ENCODE measurements at regions not wholly inside any gene's neighbourhood (a gene's known extent, or its start where the extent isn't known, plus 50 kb on each side); places are given as distances from the start of the nearest gene placed in this dataset.
"Not testable (repeated sequence)": the region's sequence is repeated elsewhere in the genome, so short reads cannot be mapped to it uniquely, and the experiment has no call there.

DNA sequence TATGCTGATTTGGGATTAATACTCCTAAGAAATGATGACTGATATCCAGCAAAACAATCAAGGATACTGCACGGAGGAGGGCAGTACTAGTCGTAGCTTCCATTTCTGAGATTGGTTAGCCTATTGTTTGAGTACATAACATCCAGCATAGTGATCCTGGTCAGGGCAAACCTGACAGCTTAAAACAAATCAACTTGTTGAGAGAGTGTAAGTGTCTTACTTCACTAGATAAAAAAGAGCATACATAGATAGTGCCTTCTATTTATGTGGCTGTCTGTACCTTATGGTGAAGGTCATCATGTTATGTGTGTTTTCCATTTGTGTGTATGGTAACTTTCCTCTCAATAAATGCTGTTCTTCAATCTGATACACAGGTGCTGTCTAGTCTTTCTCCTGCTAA lies 228.4 kb downstream of the PTGER3 start:
- DNase-seq, result no peak
- TF ChIP-seq POLR2A (IDR thresholded peaks at IDR 0.05; ENCODE audit: low read length), result no peak
- TF ChIP-seq GATA1 (IDR thresholded peaks at IDR 0.05; ENCODE audit: low read depth, low read length), result no peak

DNA sequence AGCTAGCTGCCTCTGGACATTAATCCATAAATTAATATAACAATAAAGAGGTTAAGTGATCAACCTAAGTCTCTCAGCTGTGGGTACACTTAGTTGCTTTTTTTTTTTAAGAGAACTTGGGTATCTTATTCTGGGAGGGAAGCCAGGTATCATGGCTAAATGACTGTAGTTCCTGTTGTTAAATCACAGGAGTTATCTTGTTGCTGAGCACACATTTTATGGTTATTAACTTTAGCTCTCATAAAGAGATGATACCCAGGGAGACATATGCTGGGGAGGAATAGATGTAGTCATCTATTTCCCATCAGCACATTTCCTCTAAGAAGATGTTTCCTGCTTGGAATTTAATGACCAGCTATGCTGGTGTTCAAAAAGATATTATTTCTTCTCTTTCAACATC lies 227.8 kb downstream of the PTGER3 start:
- TF ChIP-seq POLR2A (IDR thresholded peaks at IDR 0.05; ENCODE audit: low read length) (no peak), GATA1 (IDR thresholded peaks at IDR 0.05; ENCODE audit: low read depth, low read length) (no peak)
- no peak for DNase-seq

DNA sequence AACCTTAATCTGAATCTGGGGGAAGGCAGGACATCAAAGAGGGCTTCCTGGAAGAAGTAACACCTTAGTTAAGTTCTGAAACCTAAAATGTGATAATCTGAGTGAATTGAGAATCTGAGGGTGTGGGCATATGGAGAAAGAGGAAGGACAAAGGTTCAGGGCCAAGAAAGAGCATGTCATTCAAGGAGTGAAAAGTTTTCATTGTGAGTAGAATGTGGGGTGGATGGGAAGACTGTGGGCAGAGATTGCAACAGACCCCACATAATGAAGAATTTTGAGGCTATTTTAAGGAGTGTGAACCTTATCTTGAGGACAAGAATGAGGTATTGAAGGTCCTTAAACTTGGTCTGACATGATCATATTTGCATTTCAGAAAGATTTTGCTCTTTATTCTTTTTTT lies 227.2 kb downstream of the PTGER3 start:
- no peak for DNase-seq
- TF ChIP-seq POLR2A (IDR thresholded peaks at IDR 0.05; ENCODE audit: low read length) (no peak), GATA1 (IDR thresholded peaks at IDR 0.05; ENCODE audit: low read depth, low read length) (no peak)

DNA sequence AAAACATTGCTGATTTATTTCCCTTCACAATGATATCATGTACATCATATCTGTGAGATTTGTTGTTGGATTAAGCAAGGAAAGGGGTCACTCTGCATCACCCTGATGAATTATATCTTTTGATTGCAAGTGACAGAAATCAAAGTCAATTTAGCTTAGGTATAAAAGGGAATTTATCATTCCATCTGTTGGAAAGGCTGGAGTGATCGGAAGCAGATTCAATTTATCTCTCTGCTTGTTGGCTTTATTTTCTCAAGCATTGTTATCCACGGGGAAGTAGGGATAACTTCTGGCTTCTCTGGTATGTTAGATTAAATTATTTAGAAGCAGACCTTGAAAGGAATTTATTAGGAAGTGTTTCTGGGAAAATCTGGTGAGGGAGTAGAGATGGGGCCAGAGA lies 226.6 kb downstream of the PTGER3 start:
- no peak for DNase-seq
- TF ChIP-seq POLR2A (IDR thresholded peaks at IDR 0.05; ENCODE audit: low read length) (no peak), GATA1 (IDR thresholded peaks at IDR 0.05; ENCODE audit: low read depth, low read length) (no peak)

DNA sequence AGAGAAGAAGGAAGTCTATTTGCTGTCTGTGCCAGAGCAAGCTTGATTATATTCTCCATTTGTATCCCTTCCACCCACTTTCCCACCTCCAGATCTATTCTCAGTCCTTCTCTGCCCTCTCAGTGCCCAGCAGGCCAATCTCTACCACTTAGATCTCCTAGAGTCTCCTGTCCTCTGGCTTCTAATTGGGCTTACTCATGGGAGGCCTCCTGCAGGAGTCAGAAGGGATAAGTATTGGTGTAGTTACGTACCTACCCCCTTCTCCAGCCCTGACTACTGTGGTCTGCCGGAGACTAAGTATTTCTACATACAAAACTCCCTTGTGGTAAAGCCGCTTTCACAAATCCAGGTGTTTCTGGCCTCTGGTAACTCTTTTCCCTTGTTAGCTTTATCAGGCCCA lies 221.2 kb downstream of the PTGER3 start:
- TF ChIP-seq GATA1 (IDR thresholded peaks at IDR 0.05; ENCODE audit: low read depth, low read length), result no peak
- TF ChIP-seq POLR2A (IDR thresholded peaks at IDR 0.05; ENCODE audit: low read length), result no peak
- no peak for DNase-seq

DNA sequence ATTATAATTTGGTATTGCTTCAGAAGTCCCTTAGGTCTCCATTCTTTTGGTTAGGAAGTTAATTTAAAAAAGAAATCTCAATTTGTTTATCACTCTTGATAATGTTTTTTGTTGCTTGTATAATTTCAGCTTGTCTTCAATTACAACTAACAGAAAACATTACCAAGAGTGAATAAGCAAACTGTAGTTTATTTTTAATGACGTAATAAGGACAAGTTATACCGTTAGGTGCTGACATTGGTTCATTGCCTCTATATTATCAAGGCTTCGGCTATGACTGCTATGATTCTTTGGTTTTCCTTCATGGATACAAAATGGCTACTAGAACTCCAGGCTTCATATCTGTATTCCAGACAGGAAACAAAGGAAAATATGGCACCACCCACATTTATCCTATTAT lies 220.6 kb downstream of the PTGER3 start:
- TF ChIP-seq POLR2A (IDR thresholded peaks at IDR 0.05; ENCODE audit: low read length) (no peak), GATA1 (IDR thresholded peaks at IDR 0.05; ENCODE audit: low read depth, low read length) (no peak)
- DNase-seq, result no peak

DNA sequence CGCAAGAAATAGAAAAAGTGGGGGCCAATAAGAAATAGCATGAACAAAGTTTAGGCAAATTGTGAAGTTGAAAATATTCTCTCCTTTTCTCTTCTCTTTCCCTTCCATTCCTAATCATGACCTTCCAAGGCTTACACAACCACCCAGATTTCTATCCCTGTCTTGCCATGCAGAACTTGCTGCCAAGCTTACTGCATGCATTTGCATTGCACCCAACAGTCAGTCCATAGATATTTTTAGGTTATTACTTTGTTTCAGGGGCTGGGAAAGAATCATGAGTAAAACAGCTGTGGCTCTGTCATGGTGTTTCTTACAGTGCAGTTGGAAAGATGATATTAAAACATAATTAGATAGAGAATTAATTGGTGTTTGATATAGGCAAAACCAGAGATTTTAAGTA lies 219.4 kb downstream of the PTGER3 start:
- no peak for DNase-seq
- TF ChIP-seq GATA1 (IDR thresholded peaks at IDR 0.05; ENCODE audit: low read depth, low read length) (no peak), POLR2A (IDR thresholded peaks at IDR 0.05; ENCODE audit: low read length) (no peak)

DNA sequence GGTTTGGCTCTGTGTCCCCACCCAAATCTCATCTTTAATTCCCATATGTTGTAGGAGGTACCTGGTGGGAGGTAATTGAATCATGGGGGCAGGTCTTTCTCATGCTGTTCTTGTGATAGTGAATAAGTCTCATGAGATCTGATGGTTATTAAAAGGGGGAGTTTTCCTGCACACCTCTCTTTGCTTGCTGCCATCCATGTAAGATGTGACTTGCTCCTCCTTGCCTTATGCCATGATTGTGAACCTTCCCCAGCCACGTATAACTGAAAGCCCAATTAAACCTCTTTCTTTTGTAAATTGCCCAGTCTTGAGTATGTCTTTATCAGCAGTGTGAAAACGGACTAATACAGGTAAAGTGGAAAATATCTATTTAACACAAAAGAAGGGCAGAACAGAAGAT lies 213.3 kb downstream of the PTGER3 start:
- not testable (repeated sequence) for DNase-seq

DNA sequence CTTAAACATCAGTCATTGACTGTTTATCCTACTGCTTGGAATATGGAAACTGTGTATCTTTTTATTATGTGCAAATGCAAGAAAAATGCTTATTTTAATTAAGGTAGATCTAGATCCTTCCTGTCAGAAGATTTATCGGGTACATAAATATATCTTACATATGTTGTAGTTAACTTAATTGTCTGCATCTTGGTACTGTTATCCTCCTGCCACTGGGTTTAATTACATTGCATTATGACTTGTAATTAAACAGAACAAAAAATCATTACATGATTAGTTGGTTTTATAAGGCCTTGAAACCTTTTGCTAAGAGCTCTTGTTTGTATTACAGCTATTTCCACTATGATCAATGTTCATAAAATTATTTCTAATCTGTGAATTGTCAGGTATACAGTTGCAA lies 211.2 kb downstream of the PTGER3 start:
- no peak for DNase-seq
- TF ChIP-seq POLR2A (IDR thresholded peaks at IDR 0.05; ENCODE audit: low read length) (no peak), GATA1 (IDR thresholded peaks at IDR 0.05; ENCODE audit: low read depth, low read length) (no peak)

DNA sequence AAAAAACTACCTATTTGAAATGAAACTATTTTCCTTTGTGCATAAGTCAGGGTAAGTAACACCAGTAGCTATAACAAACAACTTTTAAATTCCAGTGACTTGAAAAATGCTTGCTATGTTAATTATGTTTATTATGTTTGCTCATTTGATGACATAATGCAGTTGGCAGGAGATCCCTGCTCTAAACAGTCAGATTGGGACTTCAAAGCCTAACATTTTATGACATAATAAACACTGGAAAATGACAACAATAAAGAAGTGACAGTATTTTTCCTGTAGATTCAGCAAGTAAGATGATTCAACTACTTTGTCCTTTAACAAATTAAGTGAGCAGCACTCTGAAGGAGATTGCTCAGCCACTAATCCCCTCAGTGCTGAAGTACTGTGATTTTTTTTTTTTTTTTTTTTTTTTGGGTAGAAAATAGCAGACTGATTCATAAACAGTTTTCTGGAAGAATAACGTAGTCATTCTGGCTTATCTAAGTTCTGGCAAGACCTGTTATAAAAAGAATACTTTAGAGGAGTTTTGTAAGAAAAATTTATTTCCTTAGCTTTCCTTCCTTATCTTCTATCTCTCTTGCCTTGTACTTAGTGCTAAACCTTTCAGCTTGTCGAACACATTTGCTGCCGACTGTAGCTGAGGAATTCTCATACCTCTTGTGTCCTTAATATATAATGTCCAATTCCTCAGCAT lies 207.2 kb downstream of the PTGER3 start:
- no peak for TF ChIP-seq GATA1 (IDR thresholded peaks at IDR 0.05; ENCODE audit: low read depth, low read length)
- no peak for TF ChIP-seq POLR2A (IDR thresholded peaks at IDR 0.05; ENCODE audit: low read length)
- no peak for DNase-seq

DNA sequence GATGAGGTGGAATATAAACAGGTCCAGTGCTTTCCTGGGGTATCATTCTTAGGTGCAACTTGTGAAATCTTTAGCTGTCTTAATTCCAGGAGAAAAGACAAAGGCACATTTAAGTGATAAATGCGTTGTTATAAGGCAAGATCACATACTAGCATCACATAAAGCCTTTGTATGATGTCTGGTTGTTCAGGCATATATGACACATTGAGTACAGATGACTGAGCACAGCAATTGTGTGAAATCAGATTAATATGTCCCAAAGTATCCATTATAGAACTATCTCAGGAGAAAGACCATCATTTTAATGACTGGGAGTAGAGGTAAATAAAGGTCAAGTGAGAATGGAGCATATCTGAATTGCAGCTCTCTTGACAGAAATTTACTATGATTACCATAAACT lies 205.1 kb downstream of the PTGER3 start:
- TF ChIP-seq POLR2A (IDR thresholded peaks at IDR 0.05; ENCODE audit: low read length) (no peak), GATA1 (IDR thresholded peaks at IDR 0.05; ENCODE audit: low read depth, low read length) (no peak)
- no peak for DNase-seq

DNA sequence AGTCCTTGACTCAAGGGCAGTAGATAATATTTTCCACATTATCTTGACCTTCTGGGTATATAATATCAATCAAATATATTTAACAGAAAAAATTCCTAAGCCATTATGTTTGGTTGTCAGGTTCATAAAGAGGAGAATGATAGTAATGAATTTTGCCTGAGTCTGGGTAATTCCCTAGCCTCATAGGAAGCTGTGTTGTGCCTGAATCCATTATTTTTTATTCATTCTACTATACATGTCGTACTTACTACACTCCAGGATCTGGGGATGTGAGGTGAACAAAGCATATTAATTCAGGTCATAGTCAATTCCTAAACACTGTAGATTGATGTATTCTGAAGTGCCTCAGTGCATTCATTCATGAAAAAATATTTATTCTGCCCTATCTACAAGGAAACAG lies 204.2 kb downstream of the PTGER3 start:
- no peak for DNase-seq

DNA sequence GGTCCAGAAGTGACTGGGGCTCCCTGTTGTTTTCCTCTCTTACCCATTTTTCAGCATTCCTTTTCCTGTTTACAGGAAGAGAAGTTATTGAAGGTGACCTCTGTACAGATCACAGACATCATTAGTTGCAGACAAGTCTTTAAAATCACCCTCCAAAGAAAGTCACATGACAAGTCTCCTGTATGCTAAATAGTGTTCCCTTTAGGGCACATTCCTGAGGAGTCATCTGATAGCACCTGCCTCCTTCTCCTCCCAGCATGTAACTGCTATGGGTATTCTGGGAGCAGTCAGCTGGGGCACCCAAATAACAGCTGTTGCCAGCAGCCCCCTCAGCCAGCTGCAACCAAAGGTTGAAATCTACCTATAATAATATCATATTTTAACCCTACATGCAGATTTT lies 200.6 kb downstream of the PTGER3 start:
- DNase-seq, result no peak
- TF ChIP-seq GATA1 (IDR thresholded peaks at IDR 0.05; ENCODE audit: low read depth, low read length) (no peak), POLR2A (IDR thresholded peaks at IDR 0.05; ENCODE audit: low read length) (no peak)

More for the DNA sequence above, 204.2 kb downstream of the PTGER3 start:
- TF ChIP-seq GATA1 (IDR thresholded peaks at IDR 0.05; ENCODE audit: low read depth, low read length) (no peak), POLR2A (IDR thresholded peaks at IDR 0.05; ENCODE audit: low read length) (no peak)

DNA sequence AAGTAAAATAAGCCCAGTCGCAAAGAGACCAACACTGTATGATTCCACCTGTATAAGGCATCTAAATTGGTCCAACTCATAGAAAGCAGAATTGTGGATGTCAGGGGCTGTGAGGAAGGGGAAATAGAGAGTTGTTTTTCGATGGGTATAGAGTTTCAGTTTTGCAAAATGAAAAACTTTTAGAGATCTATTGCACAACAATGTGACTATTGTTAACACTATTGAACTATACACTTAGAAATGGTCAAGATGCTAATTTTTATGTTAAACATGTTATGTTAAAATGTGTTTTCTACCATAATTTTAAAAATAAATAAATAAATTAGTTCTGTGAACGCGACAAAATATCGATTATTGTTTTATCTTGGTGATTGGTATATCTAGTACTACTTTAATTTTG lies 192.4 kb downstream of the PTGER3 start:
- DNase-seq, result no peak
- no peak for TF ChIP-seq GATA1 (IDR thresholded peaks at IDR 0.05; ENCODE audit: low read depth, low read length)
- no peak for TF ChIP-seq POLR2A (IDR thresholded peaks at IDR 0.05; ENCODE audit: low read length)

DNA sequence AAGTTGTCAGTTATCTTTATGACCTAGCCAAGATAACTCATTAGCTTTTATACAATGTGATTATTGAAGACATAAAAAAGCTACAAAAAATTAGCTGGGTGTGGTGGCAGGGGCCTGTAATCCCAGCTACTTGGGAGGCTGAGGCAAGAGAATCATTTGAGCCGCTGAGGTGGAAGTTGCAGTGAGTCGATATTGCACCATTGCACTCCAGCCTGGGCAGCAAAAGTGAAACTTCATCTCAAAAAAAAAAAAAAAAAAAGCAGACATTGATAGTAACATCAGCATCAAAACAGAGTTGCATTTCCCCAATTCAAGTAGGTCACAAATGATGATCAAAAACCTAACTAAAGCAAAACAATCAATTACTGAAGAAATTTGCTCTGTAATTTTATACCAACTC lies 191.4 kb downstream of the PTGER3 start:
- TF ChIP-seq GATA1 (IDR thresholded peaks at IDR 0.05; ENCODE audit: low read depth, low read length), result no peak
- DNase-seq, result no peak

DNA sequence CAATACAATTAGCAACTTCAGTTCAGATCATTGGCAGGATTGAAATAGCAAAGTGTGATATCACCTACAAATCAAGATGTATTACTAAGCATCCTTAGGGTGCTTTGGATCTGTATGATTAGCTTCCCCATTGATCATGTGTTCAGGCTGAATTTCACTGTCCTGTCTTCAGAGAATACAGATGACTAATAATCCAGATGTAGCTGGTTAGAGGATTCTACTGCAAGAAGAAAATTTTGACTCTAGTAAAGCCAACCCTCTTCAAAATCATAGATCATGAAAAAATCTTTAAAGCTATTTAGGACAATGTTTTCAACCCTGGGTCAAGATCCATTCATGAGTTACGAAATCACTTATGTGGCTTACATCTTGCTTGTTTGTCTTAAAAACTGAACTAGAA lies 184.4 kb downstream of the PTGER3 start:
- TF ChIP-seq POLR2A (IDR thresholded peaks at IDR 0.05; ENCODE audit: low read length) (no peak), GATA1 (IDR thresholded peaks at IDR 0.05; ENCODE audit: low read depth, low read length) (no peak)
- DNase-seq, result no peak

All from erythroblast (primary cell).